SK-N-SH treated with all-trans-retinoic acid at 6 μM for 48 hours (cell line): ENCODE measurements at regions not wholly inside any gene's neighbourhood (a gene's known extent, or its start where the extent isn't known, plus 50 kb on each side); places are given as distances from the start of the nearest gene placed in this dataset.

Experiments used
- ARNTL ChIP-seq: fragments of 450-650 bp; formaldehyde crosslinking; IDR thresholded peaks from 2 replicates; pipeline ENCODE4 v1.5.0; 2020; ENCODE audit warnings: low read depth, mild to moderate bottlenecking, moderate library complexity, borderline replicate concordance
- BACH2 ChIP-seq: fragments of 250-450 bp; sonication (Bioruptor Pico); IDR thresholded peaks from 2 replicates; pipeline ENCODE4 v1.9.0; 2021; ENCODE audit warnings: mild to moderate bottlenecking, borderline replicate concordance
- ISL1 ChIP-seq: fragments of 250-450 bp; sonication (Bioruptor Pico); IDR thresholded peaks from 2 replicates; pipeline ENCODE4 v2.1.2; 2022; ENCODE audit warnings: mild to moderate bottlenecking, moderate library complexity
- OSR1 ChIP-seq: fragments of 250-450 bp; sonication (Bioruptor Pico); IDR thresholded peaks from 2 replicates; pipeline ENCODE4 v1.8.0; 2022; ENCODE audit warnings: moderate library complexity, mild to moderate bottlenecking, inconsistent platforms
- PPARA ChIP-seq: fragments of 250-450 bp; sonication (Bioruptor Pico); IDR thresholded peaks from 2 replicates; pipeline ENCODE4 v1.5.0; 2020; ENCODE audit warnings: mild to moderate bottlenecking, borderline replicate concordance
- RARB ChIP-seq: fragments of 250-450 bp; sonication (Bioruptor Pico); IDR thresholded peaks from 2 replicates; pipeline ENCODE4 v1.8.0; 2021; ENCODE audit warnings: mild to moderate bottlenecking, moderate library complexity
- TCF4 ChIP-seq: fragments of 250-450 bp; sonication (Bioruptor Pico); IDR thresholded peaks from 2 replicates; pipeline ENCODE4 v1.8.0; 2021; ENCODE audit warnings: mild to moderate bottlenecking, moderate library complexity, borderline replicate concordance
- TOX ChIP-seq: fragments of 250-450 bp; sonication (Bioruptor Pico); IDR thresholded peaks from 2 replicates; pipeline ENCODE4 v1.8.0; 2021; ENCODE audit warnings: mild to moderate bottlenecking, moderate library complexity, borderline replicate concordance
- ZFP3 ChIP-seq: fragments of 250-450 bp; sonication (Bioruptor Pico); IDR thresholded peaks from 2 replicates; pipeline ENCODE4 v1.5.0; 2020; ENCODE audit warnings: mild to moderate bottlenecking, moderate library complexity
- ZNF8 ChIP-seq: fragments of 450-650 bp; formaldehyde crosslinking; IDR thresholded peaks from 2 replicates; pipeline ENCODE4 v1.5.0; 2020; ENCODE audit warnings: mild to moderate bottlenecking, moderate library complexity
- TF ChIP-seq, protein P1 (sequence below): fragments of 250-450 bp; sonication (Bioruptor Pico); IDR thresholded peaks from 2 replicates; pipeline ENCODE4 v1.8.0; 2020; ENCODE audit warnings: mild to moderate bottlenecking, moderate library complexity, borderline replicate concordance
- TF ChIP-seq, protein P2 (sequence below): fragments of 250-450 bp; sonication (Bioruptor Pico); IDR thresholded peaks from 2 replicates; pipeline ENCODE4 v1.5.1; 2020; ENCODE audit warnings: low read depth, mild to moderate bottlenecking, moderate library complexity
- TF ChIP-seq, protein P3 (sequence below): fragments of 250-450 bp; sonication (Bioruptor Pico); IDR thresholded peaks from 2 replicates; pipeline ENCODE4 v1.5.1; 2021; ENCODE audit warnings: mild to moderate bottlenecking, moderate library complexity
- TF ChIP-seq, protein P4 (sequence below): fragments of 250-450 bp; sonication (Bioruptor Pico); IDR thresholded peaks from 2 replicates; pipeline ENCODE4 v1.8.0; 2021; ENCODE audit warnings: low read depth, mild to moderate bottlenecking, moderate library complexity, borderline replicate concordance

DNA sequence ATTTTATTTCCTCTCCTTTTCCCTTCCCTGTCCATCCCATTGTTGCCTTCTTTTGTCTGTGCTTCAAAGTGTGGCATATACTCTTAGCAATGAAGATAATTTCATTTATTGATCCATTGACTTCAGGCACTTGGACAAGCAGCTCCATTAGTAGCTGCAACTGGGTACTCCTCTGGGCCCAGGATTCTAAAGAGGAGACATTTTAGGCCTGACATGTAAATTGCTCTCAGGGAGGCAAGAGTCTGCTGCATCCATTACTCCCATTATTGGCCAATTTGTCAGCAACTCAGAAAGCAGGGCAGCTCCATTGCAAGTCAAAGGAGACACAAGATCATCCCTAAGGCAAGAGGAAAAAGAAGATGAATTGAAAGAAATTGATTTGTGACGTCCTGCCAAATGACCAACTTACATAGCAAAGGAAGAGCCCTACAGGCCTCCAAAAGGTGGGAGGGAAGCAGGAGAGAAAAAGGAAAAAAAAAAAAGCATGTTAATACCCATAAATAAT lies 1094.1 kb upstream of the FLRT2 start:
- TF ChIP-seq, protein P1, sequence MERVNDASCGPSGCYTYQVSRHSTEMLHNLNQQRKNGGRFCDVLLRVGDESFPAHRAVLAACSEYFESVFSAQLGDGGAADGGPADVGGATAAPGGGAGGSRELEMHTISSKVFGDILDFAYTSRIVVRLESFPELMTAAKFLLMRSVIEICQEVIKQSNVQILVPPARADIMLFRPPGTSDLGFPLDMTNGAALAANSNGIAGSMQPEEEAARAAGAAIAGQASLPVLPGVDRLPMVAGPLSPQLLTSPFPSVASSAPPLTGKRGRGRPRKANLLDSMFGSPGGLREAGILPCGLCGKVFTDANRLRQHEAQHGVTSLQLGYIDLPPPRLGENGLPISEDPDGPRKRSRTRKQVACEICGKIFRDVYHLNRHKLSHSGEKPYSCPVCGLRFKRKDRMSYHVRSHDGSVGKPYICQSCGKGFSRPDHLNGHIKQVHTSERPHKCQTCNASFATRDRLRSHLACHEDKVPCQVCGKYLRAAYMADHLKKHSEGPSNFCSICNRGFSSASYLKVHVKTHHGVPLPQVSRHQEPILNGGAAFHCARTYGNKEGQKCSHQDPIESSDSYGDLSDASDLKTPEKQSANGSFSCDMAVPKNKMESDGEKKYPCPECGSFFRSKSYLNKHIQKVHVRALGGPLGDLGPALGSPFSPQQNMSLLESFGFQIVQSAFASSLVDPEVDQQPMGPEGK (CRISPR knock-in tag), result no peak
- TF ChIP-seq ISL1 (CRISPR knock-in tag), result no peak
- TF ChIP-seq, protein P2, sequence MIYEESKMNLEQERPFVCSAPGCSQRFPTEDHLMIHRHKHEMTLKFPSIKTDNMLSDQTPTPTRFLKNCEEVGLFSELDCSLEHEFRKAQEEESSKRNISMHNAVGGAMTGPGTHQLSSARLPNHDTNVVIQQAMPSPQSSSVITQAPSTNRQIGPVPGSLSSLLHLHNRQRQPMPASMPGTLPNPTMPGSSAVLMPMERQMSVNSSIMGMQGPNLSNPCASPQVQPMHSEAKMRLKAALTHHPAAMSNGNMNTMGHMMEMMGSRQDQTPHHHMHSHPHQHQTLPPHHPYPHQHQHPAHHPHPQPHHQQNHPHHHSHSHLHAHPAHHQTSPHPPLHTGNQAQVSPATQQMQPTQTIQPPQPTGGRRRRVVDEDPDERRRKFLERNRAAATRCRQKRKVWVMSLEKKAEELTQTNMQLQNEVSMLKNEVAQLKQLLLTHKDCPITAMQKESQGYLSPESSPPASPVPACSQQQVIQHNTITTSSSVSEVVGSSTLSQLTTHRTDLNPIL (CRISPR knock-in tag), result no peak
- no peak for TF ChIP-seq TOX (CRISPR knock-in tag)
- no peak for TF ChIP-seq RARB (CRISPR knock-in tag)
- TF ChIP-seq ZFP3 (CRISPR knock-in tag), result no peak
- TF ChIP-seq ZNF8 (CRISPR knock-in tag), result no peak
- no peak for TF ChIP-seq BACH2
- TF ChIP-seq OSR1 (CRISPR knock-in tag), result no peak
- TF ChIP-seq TCF4, result no peak
- no peak for TF ChIP-seq PPARA (CRISPR knock-in tag)
- TF ChIP-seq ARNTL, result no peak
- TF ChIP-seq, protein P3, sequence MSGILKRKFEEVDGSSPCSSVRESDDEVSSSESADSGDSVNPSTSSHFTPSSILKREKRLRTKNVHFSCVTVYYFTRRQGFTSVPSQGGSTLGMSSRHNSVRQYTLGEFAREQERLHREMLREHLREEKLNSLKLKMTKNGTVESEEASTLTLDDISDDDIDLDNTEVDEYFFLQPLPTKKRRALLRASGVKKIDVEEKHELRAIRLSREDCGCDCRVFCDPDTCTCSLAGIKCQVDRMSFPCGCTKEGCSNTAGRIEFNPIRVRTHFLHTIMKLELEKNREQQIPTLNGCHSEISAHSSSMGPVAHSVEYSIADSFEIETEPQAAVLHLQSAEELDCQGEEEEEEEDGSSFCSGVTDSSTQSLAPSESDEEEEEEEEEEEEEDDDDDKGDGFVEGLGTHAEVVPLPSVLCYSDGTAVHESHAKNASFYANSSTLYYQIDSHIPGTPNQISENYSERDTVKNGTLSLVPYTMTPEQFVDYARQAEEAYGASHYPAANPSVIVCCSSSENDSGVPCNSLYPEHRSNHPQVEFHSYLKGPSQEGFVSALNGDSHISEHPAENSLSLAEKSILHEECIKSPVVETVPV (CRISPR knock-in tag), result no peak
- TF ChIP-seq, protein P4, sequence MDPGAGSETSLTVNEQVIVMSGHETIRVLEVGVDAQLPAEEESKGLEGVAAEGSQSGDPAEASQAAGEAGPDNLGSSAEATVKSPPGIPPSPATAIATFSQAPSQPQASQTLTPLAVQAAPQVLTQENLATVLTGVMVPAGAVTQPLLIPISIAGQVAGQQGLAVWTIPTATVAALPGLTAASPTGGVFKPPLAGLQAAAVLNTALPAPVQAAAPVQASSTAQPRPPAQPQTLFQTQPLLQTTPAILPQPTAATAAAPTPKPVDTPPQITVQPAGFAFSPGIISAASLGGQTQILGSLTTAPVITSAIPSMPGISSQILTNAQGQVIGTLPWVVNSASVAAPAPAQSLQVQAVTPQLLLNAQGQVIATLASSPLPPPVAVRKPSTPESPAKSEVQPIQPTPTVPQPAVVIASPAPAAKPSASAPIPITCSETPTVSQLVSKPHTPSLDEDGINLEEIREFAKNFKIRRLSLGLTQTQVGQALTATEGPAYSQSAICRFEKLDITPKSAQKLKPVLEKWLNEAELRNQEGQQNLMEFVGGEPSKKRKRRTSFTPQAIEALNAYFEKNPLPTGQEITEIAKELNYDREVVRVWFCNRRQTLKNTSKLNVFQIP (CRISPR knock-in tag), result no peak
